Thyroid gland (tissue), 4 donors: ENCODE measurements at regions not wholly inside any gene's neighbourhood (a gene's known extent, or its start where the extent isn't known, plus 50 kb on each side); places are given as distances from the start of the nearest gene placed in this dataset.

Source experiments
- DNase-seq, 2 donors: peaks; one replicate each; pipeline ENCODE4 v3.0.0-alpha.2; 2019
- H3K27ac ChIP-seq, 3 donors: fragments of 200-600 bp; sonication (generic); 1 replicate in 2 of 3; 2 replicates in 1 of 3; pipeline ENCODE4 v1.5.1; 2016 to 2019; ENCODE audit warnings: mild to moderate bottlenecking in 1 of 3, moderate library complexity in 1 of 3
- H3K27me3 ChIP-seq: fragments of 200-600 bp; sonication (generic); one replicate; pipeline ENCODE4 v1.5.1; 2019
- H3K36me3 ChIP-seq, 2 donors: fragments of 200-600 bp; sonication (generic); one replicate each; pipeline ENCODE4 v1.5.1; 2016 to 2019
- H3K4me1 ChIP-seq, 2 donors: fragments of 200-600 bp; sonication (generic); one replicate each; pipeline ENCODE4 v1.5.1; 2017 to 2019
- H3K4me3 ChIP-seq, 3 donors: fragments of 200-600 bp; sonication (generic); replicated peaks in 1 of 3; 1 replicate in 2 of 3; 2 replicates in 1 of 3; pipeline ENCODE4 v1.5.1; 2016; ENCODE audit warnings: mild to moderate bottlenecking in 1 of 3
- H3K9me3 ChIP-seq: fragments of 200-600 bp; sonication (generic); one replicate; pipeline ENCODE4 v1.5.1; 2017
- POLR2A ChIP-seq, 2 donors: fragments of 450-650 bp; IDR thresholded peaks; one replicate each; pipeline ENCODE4 v1.6.1; 2017; ENCODE audit warnings: antibody characterized with exemption in 2 of 2, mild to moderate bottlenecking in 2 of 2, moderate library complexity in 1 of 2
- WGBS, 2 donors: methylation state at CpG; one replicate each; pipeline ENCODE4 v1.1.5; 2017; 5-methylcytosine and 5-hydroxymethylcytosine counted together
- intact Hi-C: fragments of 100-400 bp; cut with DNase I; formaldehyde crosslinking; loops from one replicate; pipeline ENCODE4 v1.15.1; 2023
- TF ChIP-seq, protein P1 (sequence below), 6 experiments: fragments of 200-600 bp in 3 of 6; fragments of 450-650 bp in 3 of 6; sonication (generic) in 3 of 6; IDR thresholded peaks; one replicate each; pipeline ENCODE4 v1.5.1; 2016 to 2019; ENCODE audit warnings: antibody characterized with exemption in 6 of 6, mild to moderate bottlenecking in 2 of 6, inconsistent platforms in 1 of 6, moderate library complexity in 1 of 6

DNA sequence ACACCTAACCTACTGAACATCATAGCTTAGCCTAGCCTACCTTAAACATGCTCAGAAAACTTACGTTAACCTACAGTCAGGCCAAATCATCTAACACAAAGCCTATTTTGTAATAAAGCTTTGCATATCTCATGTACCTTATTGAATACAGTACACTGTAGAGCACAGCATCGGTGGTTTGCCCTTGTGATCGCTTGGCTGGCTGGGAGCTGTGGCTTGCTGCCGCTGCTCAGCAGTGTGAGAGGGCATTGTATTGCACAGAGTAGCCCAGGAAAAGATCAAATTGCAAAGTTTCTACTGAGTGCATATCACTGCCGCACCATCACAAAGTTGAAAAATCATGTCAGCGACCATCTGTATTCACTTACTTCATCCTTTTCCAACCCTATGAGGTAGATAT is 62.3 kb upstream of the NCK2 start:
- Histone ChIP-seq H3K4me3 (no peak overlapping the region), H3K27me3 (no peaks in the 10 kb centered on the region), H3K9me3 (no peaks in the 10 kb centered on the region), H3K4me1 (no peaks in the 10 kb centered on the region), H3K27ac (no peak overlapping the region), H3K36me3 (no peaks in the 10 kb centered on the region)
- no peak for DNase-seq
- intact Hi-C loops: no loop called here
- WGBS, 2 donors: 78 to 87% methylated on average over 6 of the region's 6 CpGs
- TF ChIP-seq, protein P1, sequence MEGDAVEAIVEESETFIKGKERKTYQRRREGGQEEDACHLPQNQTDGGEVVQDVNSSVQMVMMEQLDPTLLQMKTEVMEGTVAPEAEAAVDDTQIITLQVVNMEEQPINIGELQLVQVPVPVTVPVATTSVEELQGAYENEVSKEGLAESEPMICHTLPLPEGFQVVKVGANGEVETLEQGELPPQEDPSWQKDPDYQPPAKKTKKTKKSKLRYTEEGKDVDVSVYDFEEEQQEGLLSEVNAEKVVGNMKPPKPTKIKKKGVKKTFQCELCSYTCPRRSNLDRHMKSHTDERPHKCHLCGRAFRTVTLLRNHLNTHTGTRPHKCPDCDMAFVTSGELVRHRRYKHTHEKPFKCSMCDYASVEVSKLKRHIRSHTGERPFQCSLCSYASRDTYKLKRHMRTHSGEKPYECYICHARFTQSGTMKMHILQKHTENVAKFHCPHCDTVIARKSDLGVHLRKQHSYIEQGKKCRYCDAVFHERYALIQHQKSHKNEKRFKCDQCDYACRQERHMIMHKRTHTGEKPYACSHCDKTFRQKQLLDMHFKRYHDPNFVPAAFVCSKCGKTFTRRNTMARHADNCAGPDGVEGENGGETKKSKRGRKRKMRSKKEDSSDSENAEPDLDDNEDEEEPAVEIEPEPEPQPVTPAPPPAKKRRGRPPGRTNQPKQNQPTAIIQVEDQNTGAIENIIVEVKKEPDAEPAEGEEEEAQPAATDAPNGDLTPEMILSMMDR (IDR thresholded peaks at IDR 0.05): no peak
- no peak for TF ChIP-seq POLR2A (IDR thresholded peaks at IDR 0.05)

DNA sequence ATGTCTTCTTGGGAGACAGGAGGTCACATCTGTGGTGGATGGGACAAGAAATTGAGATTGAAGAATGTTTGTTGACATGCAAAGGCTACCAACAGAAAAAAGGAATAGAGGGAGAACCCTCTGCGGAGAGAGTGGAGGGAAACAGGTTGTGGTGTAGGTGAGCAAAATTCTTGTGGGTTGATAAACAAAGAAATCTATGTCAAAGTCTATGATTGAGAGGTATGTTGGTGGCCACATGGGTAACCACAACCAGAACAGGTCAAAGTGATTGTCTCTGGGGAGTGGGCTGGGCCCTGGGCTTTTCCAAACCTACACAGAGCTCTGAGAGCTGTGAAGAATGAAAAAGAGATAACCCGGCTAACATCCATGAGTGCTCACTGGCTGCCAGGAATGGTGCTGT is 62.8 kb upstream of the NCK2 start:
- TF ChIP-seq, protein P1 (IDR thresholded peaks at IDR 0.05): no peak
- TF ChIP-seq POLR2A (IDR thresholded peaks at IDR 0.05): no peak
- no peak for DNase-seq
- H3K27ac ChIP-seq: no peak overlapping the region
- H3K4me3 ChIP-seq: no peak overlapping the region
- no peaks in the 10 kb centered on the region for H3K4me1 ChIP-seq
- no peaks in the 10 kb centered on the region for H3K9me3 ChIP-seq
- WGBS, 2 donors: 94 to 96% methylated on average over 2 of the region's 2 CpGs
- H3K27me3 ChIP-seq: no peaks in the 10 kb centered on the region
- no peaks in the 10 kb centered on the region for H3K36me3 ChIP-seq
- intact Hi-C loops: no loop called here

DNA sequence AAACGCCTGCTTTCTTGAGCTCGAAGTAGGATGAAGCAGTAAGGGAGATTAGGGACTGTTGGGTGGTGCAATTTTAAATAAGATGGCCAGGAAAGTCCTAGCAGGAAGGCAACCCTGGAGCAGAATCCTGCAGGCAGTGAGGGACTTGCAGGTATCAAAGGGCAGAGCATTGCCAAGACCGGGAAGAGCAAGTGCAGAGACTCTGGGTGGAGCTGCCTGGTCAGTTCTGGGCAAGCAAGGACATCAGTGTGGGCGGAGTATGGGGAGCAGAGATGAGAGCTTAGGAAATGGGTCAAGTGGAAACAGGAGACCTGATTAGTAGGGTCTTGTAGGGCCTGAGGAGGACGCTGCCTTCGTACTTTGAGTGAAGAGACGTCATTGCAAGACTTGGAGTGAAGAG is 64.4 kb upstream of the NCK2 start:
- H3K4me1 ChIP-seq: no peaks in the 10 kb centered on the region
- no peak overlapping the region for H3K27ac ChIP-seq
- no peaks in the 10 kb centered on the region for H3K9me3 ChIP-seq
- TF ChIP-seq, protein P1 (IDR thresholded peaks at IDR 0.05): no peak
- no peak for TF ChIP-seq POLR2A (IDR thresholded peaks at IDR 0.05)
- intact Hi-C loops: no loop called here
- H3K4me3 ChIP-seq: no peak overlapping the region
- H3K27me3 ChIP-seq: no peaks in the 10 kb centered on the region
- no peak for DNase-seq
- WGBS, 2 donors: 81 to 85% methylated on average over 7 of the region's 7 CpGs
- no peaks in the 10 kb centered on the region for H3K36me3 ChIP-seq

DNA sequence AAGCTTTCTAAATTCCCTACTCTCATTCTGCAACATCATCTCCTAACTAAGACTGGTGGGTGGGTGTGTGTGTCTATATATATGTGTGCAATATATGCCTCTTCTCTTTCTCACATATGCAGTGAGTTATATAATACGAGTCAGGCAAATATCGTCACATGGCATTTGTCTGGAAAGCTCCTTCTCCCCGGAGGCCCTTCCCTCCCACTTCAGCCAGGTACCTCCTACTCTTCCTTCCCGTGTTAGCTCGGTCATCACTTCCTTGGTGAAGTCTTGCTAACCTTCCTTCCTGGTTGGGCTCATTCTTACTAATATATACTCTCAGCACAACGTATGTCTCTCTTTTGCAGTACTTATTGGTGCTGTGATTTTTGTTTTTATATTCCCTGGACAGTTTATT is 66.4 kb upstream of the NCK2 start:
- intact Hi-C loops: loop anchor here (10.0 kb wide), 1 partner anchor 56 kb away; no protein-coding TSS in a partner anchor
- H3K27ac ChIP-seq: no peak overlapping the region
- no peaks in the 10 kb centered on the region for H3K4me1 ChIP-seq
- no peak for DNase-seq
- TF ChIP-seq, protein P1 (IDR thresholded peaks at IDR 0.05): no peak
- no peak for TF ChIP-seq POLR2A (IDR thresholded peaks at IDR 0.05)
- H3K4me3 ChIP-seq: no peak overlapping the region
- H3K27me3 ChIP-seq: no peaks in the 10 kb centered on the region
- no peaks in the 10 kb centered on the region for H3K9me3 ChIP-seq
- H3K36me3 ChIP-seq: no peaks in the 10 kb centered on the region
- WGBS, 2 donors: 69% methylated on average over 6 of the region's 6 CpGs

DNA sequence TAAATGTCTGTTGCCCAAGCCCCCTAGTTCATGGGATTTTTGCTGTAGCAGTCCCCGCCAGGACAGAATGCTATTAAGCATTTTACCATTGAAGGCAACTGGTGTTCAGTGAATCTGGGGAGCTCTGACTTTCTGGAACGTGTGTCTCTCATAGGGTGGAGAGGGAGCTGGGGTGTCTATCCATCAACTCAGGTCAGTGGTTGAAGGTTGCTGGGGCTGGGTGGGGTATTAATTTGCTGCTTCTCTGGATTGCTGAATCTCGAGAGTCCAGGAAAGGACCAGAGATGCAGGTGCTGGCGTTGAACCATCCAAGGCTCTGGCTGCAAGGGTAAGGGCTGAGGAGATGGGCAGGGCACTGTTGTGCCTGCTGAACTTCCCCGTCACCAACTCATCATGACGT is 66.8 kb upstream of the NCK2 start:
- H3K4me3 ChIP-seq: no peak overlapping the region
- TF ChIP-seq POLR2A (IDR thresholded peaks at IDR 0.05): no peak
- H3K9me3 ChIP-seq: no peaks in the 10 kb centered on the region
- H3K27ac ChIP-seq: no peak overlapping the region
- no peak for DNase-seq
- H3K36me3 ChIP-seq: no peaks in the 10 kb centered on the region
- no peaks in the 10 kb centered on the region for H3K4me1 ChIP-seq
- WGBS, 2 donors: 77 to 91% methylated on average over 6 of the region's 6 CpGs
- no peaks in the 10 kb centered on the region for H3K27me3 ChIP-seq
- intact Hi-C loops: loop anchor here (10.0 kb wide), 1 partner anchor 57 kb away; no protein-coding TSS in a partner anchor

DNA sequence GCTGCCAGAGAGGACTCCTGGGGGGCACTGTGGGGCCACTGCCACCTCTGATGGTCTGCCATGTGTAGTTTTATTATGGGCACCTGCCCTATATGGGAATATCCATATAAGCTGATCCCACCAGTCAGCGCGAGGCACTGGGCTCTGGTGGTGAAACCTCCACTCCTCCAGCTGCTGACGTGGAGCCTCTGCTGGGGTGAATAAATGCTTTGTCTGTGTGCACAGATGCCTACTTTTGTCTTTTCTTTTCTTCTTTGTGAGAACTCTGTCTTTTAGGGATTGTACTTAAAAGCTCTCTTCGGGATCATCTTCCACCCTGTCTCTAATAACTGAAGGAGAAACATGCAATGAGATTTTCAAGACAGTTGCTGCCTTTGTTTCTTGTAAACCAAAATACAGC is 68.9 kb upstream of the NCK2 start:
- no peak overlapping the region for H3K27ac ChIP-seq
- H3K27me3 ChIP-seq: no peaks in the 10 kb centered on the region
- H3K9me3 ChIP-seq: no peaks in the 10 kb centered on the region
- WGBS, 2 donors: 83 to 93% methylated on average over 4 of the region's 4 CpGs
- no peak for DNase-seq
- no peak overlapping the region for H3K4me3 ChIP-seq
- intact Hi-C loops: loop anchor here (10.0 kb wide), 1 partner anchor 59 kb away; no protein-coding TSS in a partner anchor
- H3K36me3 ChIP-seq: no peaks in the 10 kb centered on the region
- TF ChIP-seq POLR2A (IDR thresholded peaks at IDR 0.05): no peak
- TF ChIP-seq, protein P1 (IDR thresholded peaks at IDR 0.05): no peak
- peaks cover 3 to 7% of the 10 kb centered on the region in 2 donors for H3K4me1 ChIP-seq
